Endodermal cell (in vitro differentiated cells): ENCODE measurements at regions not wholly inside any gene's neighbourhood (a gene's known extent, or its start where the extent isn't known, plus 50 kb on each side); places are given as distances from the start of the nearest gene placed in this dataset.

Source experiments
- DNase-seq: peaks from one replicate; pipeline ENCODE4 v3.0.0-alpha.2; 2017
- H3K27ac ChIP-seq: 2 replicates; pipeline ENCODE4 v1.5.1; 2013; ENCODE audit warnings: mild to moderate bottlenecking, low read depth, low read length, moderate library complexity
- H3K27me3 ChIP-seq: 2 replicates; pipeline ENCODE4 v1.6.1; 2013; ENCODE audit warnings: mild to moderate bottlenecking, low read length, moderate library complexity; ENCODE audit not compliant: insufficient read depth, control insufficient read depth, poor library complexity, severe bottlenecking
- H3K36me3 ChIP-seq: 2 replicates; pipeline ENCODE4 v1.7.0; 2013; ENCODE audit warnings: mild to moderate bottlenecking, low read length, moderate library complexity; ENCODE audit not compliant: control insufficient read depth, insufficient read depth
- H3K4me1 ChIP-seq: one replicate; pipeline ENCODE4 v1.7.0; 2013; ENCODE audit warnings: low read length; ENCODE audit not compliant: control insufficient read depth, insufficient read depth
- H3K4me3 ChIP-seq: 2 replicates; pipeline ENCODE4 v1.5.1; 2013; ENCODE audit warnings: mild to moderate bottlenecking, low read length, moderate library complexity
- H3K9ac ChIP-seq: 2 replicates; pipeline ENCODE4 v1.6.1; 2013; ENCODE audit warnings: mild to moderate bottlenecking, low read length, moderate library complexity; ENCODE audit not compliant: poor library complexity, severe bottlenecking; ENCODE audit errors: extremely low read depth
- H3K9me3 ChIP-seq: 2 replicates; pipeline ENCODE4 v1.6.1; 2013; ENCODE audit warnings: mild to moderate bottlenecking, low read length, moderate library complexity; ENCODE audit not compliant: control insufficient read depth
- H3K27ac Mint-ChIP-seq: 2 replicates; pipeline ENCODE4 v1.8.0; 2020; ENCODE audit warnings: mixed read lengths
- H3K27me3 Mint-ChIP-seq: 2 replicates; pipeline ENCODE4 v1.8.0; 2021; ENCODE audit warnings: mild to moderate bottlenecking, mixed read lengths; ENCODE audit not compliant: insufficient read depth
- H3K36me3 Mint-ChIP-seq: 2 replicates; pipeline ENCODE4 v1.8.0; 2020; ENCODE audit warnings: low read depth, mixed read lengths
- H3K4me1 Mint-ChIP-seq: 2 replicates; pipeline ENCODE4 v1.8.0; 2020; ENCODE audit warnings: mixed read lengths
- H3K4me3 Mint-ChIP-seq: 2 replicates; pipeline ENCODE4 v1.8.0; 2020; ENCODE audit warnings: mild to moderate bottlenecking, moderate library complexity, mixed read lengths
- H3K9me3 Mint-ChIP-seq: 2 replicates; pipeline ENCODE4 v1.8.0; 2020; ENCODE audit warnings: mild to moderate bottlenecking, mixed read lengths
- CTCF ChIP-seq: fragments of 200-600 bp; sonication (generic); conservative IDR thresholded peaks from 2 replicates; pipeline ENCODE4 v1.5.0; 2021; ENCODE audit warnings: antibody characterized with exemption, mild to moderate bottlenecking
- WGBS, 2 experiments: methylation state at CpG; one replicate each; pipeline versions ENCODE4 v1.1.5 to v1.1.7; 2013; ENCODE audit warnings: missing lambda C conversion rate in 2 of 2, mixed read lengths in 1 of 2; ENCODE audit not compliant: insufficient coverage in 1 of 2, insufficient read length in 1 of 2; 5-methylcytosine and 5-hydroxymethylcytosine counted together

- no peak overlapping the region for H3K27ac ChIP-seq
- whole genome bisulfite sequencing, 2 experiments: 100% methylated on average over 1 to 2 of the region's 3 CpGs
- DNase-seq: no peak
- Mint-ChIP-seq H3K27me3 (no peaks in the 10 kb centered on the region), H3K36me3 (no peaks in the 10 kb centered on the region), H3K9me3 (no peaks in the 10 kb centered on the region), H3K4me1 (no peaks in the 10 kb centered on the region), H3K27ac (no peak overlapping the region), H3K4me3 (no peak overlapping the region)
- H3K4me1 ChIP-seq: no peaks in the 10 kb centered on the region
- H3K27me3 ChIP-seq: no peaks in the 10 kb centered on the region
- H3K9me3 ChIP-seq: no peaks in the 10 kb centered on the region
- H3K9ac ChIP-seq: no peak overlapping the region
- no peak overlapping the region for H3K4me3 ChIP-seq
- no peaks in the 10 kb centered on the region for H3K36me3 ChIP-seq
- no peak for TF ChIP-seq CTCF
These were observed 698.5 kb upstream of the RBFOX1 start for GRCh38 chr16:6634151-6634550.

GRCh38 chr16:6633456-6633855 is 699.2 kb upstream of the RBFOX1 start:
- H3K4me3 ChIP-seq: no peak overlapping the region
- Mint-ChIP-seq H3K4me3 (no peak overlapping the region), H3K27me3 (no peaks in the 10 kb centered on the region), H3K36me3 (no peaks in the 10 kb centered on the region), H3K9me3 (no peaks in the 10 kb centered on the region), H3K4me1 (no peaks in the 10 kb centered on the region), H3K27ac (no peak overlapping the region)
- H3K4me1 ChIP-seq: no peaks in the 10 kb centered on the region
- H3K9me3 ChIP-seq: no peaks in the 10 kb centered on the region
- H3K27me3 ChIP-seq: no peaks in the 10 kb centered on the region
- WGBS, 2 experiments: 89 to 100% methylated on average over 1 to 4 of the region's 5 CpGs
- H3K9ac ChIP-seq: no peak overlapping the region
- no peak overlapping the region for H3K27ac ChIP-seq
- TF ChIP-seq CTCF: no peak
- no peaks in the 10 kb centered on the region for H3K36me3 ChIP-seq
- no peak for DNase-seq

- Histone ChIP-seq H3K4me3 (no peak overlapping the region), H3K27me3 (no peaks in the 10 kb centered on the region), H3K27ac (no peak overlapping the region), H3K36me3 (no peaks in the 10 kb centered on the region), H3K9me3 (no peaks in the 10 kb centered on the region), H3K4me1 (no peaks in the 10 kb centered on the region), H3K9ac (no peak overlapping the region)
- no peaks in the 10 kb centered on the region for H3K27me3 Mint-ChIP-seq
- no peaks in the 10 kb centered on the region for H3K36me3 Mint-ChIP-seq
- WGBS, 2 experiments: 78 to 91% methylated on average over 4 to 5 of the region's 5 CpGs
- H3K27ac Mint-ChIP-seq: no peak overlapping the region
- DNase-seq: no peak
- H3K4me3 Mint-ChIP-seq: no peak overlapping the region
- TF ChIP-seq CTCF: no peak
- H3K9me3 Mint-ChIP-seq: no peaks in the 10 kb centered on the region
- no peaks in the 10 kb centered on the region for H3K4me1 Mint-ChIP-seq
These were observed 703.5 kb upstream of the RBFOX1 start for GRCh38 chr16:6629110-6629509.
